PFSK-1 (cell line): ENCODE measurements at regions not wholly inside any gene's neighbourhood (a gene's known extent, or its start where the extent isn't known, plus 50 kb on each side); places are given as distances from the start of the nearest gene placed in this dataset.

Experiments
- FOXP2 ChIP-seq: optimal IDR thresholded peaks from 2 replicates; pipeline ENCODE3; 2011; ENCODE audit warnings: borderline replicate concordance, control low read depth, inconsistent platforms; ENCODE audit not compliant: insufficient read depth; ENCODE audit errors: extremely low read length, extremely low read depth
- POLR2AphosphoS5 ChIP-seq: IDR thresholded peaks from 2 replicates; pipeline ENCODE4 v1.6.1; 2012; ENCODE audit warnings: low read depth, mild to moderate bottlenecking, control low read depth, low read length, moderate library complexity
- REST ChIP-seq, 2 experiments: IDR thresholded peaks; 2 replicates each; pipeline versions ENCODE4 v1.6.1 to v1.8.0; 2011 to 2012; ENCODE audit warnings: low read depth in 2 of 2, low read length in 2 of 2, control low read depth in 1 of 2, inconsistent platforms in 1 of 2, mild to moderate bottlenecking in 1 of 2, moderate library complexity in 1 of 2; ENCODE audit not compliant: insufficient read depth in 1 of 2
- SIN3A ChIP-seq: IDR thresholded peaks from 2 replicates; pipeline ENCODE4 v1.6.1; 2012; ENCODE audit warnings: mild to moderate bottlenecking, low read length, moderate library complexity, borderline replicate concordance; ENCODE audit not compliant: insufficient read depth
- TAF1 ChIP-seq: IDR thresholded peaks from 2 replicates; pipeline ENCODE4 v1.6.1; 2012; ENCODE audit warnings: low read length, control low read depth, borderline replicate concordance; ENCODE audit not compliant: insufficient read depth

GRCh38 chr10:29026802-29027580, 261.9 kb upstream of the LYZL1 start:
- TF ChIP-seq POLR2AphosphoS5, result no peak
- no peak for TF ChIP-seq FOXP2
- TF ChIP-seq SIN3A, result no peak
- no peak for TF ChIP-seq TAF1
- TF ChIP-seq REST (IDR thresholded peaks at IDR 0.05; ENCODE audit: insufficient read depth in 1 of 2, low read depth in 2 of 2, low read length in 2 of 2), result no peak

GRCh38 chr10:29028486-29028885, 260.4 kb upstream of the LYZL1 start:
- no peak for TF ChIP-seq TAF1
- TF ChIP-seq FOXP2, result no peak
- no peak for TF ChIP-seq REST (IDR thresholded peaks at IDR 0.05; ENCODE audit: insufficient read depth in 1 of 2, low read depth in 2 of 2, low read length in 2 of 2)
- TF ChIP-seq SIN3A, result no peak
- no peak for TF ChIP-seq POLR2AphosphoS5

GRCh38 chr10:29030900-29031299, 258.0 kb upstream of the LYZL1 start:
- TF ChIP-seq TAF1 (no peak), SIN3A (no peak), POLR2AphosphoS5 (no peak), REST (IDR thresholded peaks at IDR 0.05; ENCODE audit: insufficient read depth in 1 of 2, low read depth in 2 of 2, low read length in 2 of 2) (no peak), FOXP2 (no peak)

- TF ChIP-seq TAF1 (no peak), POLR2AphosphoS5 (no peak), FOXP2 (no peak), SIN3A (no peak), REST (IDR thresholded peaks at IDR 0.05; ENCODE audit: insufficient read depth in 1 of 2, low read depth in 2 of 2, low read length in 2 of 2) (no peak)
These were observed 256.7 kb upstream of the LYZL1 start for GRCh38 chr10:29032169-29032568.
